GM21723 (cell line): ENCODE measurements at regions not wholly inside any gene's neighbourhood (a gene's known extent, or its start where the extent isn't known, plus 50 kb on each side); places are given as distances from the start of the nearest gene placed in this dataset.
"Not testable (repeated sequence)": the region's sequence is repeated elsewhere in the genome, so short reads cannot be mapped to it uniquely, and the experiment has no call there.

Experiments
- ATAC-seq: cut with Tn5 transposase; IDR thresholded peaks from one replicate; pipeline ENCODE4 v1.9.1; 2021; ENCODE audit warnings: mild to moderate bottlenecking, moderate library complexity; ENCODE audit not compliant: unreplicated experiment

GRCh38 chr4:71841336-71841735 is 57.5 kb upstream of the GC start:
- ATAC-seq = no peak

GRCh38 chr4:71847300-71847699 is 63.4 kb upstream of the GC start:
- no peak for ATAC-seq

GRCh38 chr4:71855944-71856343 is 72.1 kb upstream of the GC start:
- no peak for ATAC-seq

GRCh38 chr4:71857713-71858451 is 74.0 kb upstream of the GC start:
- ATAC-seq = no peak

GRCh38 chr4:71860643-71861042 is 76.8 kb upstream of the GC start:
- ATAC-seq = no peak

- ATAC-seq = no peak
Measured at GRCh38 chr4:71862315-71862714, 78.4 kb upstream of the GC start.

GRCh38 chr4:71863457-71863856 is 79.6 kb upstream of the GC start:
- ATAC-seq = no peak

GRCh38 chr4:71864380-71864779 is 80.5 kb upstream of the GC start:
- ATAC-seq = no peak

- ATAC-seq = no peak
Measured at GRCh38 chr4:71866212-71866885, 82.5 kb upstream of the GC start.

- no peak for ATAC-seq
Measured at GRCh38 chr4:71867598-71867997, 83.7 kb upstream of the GC start.

GRCh38 chr4:71870456-71870855 is 86.6 kb upstream of the GC start:
- ATAC-seq = no peak

GRCh38 chr4:71872221-71872620 is 88.3 kb upstream of the GC start:
- ATAC-seq = no peak

GRCh38 chr4:71872767-71873415 is 89.0 kb upstream of the GC start:
- no peak for ATAC-seq

- ATAC-seq = no peak
Measured at GRCh38 chr4:71878376-71878775, 94.5 kb upstream of the GC start.

GRCh38 chr4:71882113-71882841 is 98.4 kb upstream of the GC start:
- no peak for ATAC-seq

- not testable (repeated sequence) for ATAC-seq
Measured at GRCh38 chr4:71900366-71900765, 116.5 kb upstream of the GC start.

GRCh38 chr4:71905594-71905993 is 121.7 kb upstream of the GC start:
- not testable (repeated sequence) for ATAC-seq

GRCh38 chr4:71906096-71906495 is 122.2 kb upstream of the GC start:
- ATAC-seq = no peak

- ATAC-seq = no peak
Measured at GRCh38 chr4:71907071-71907470, 123.2 kb upstream of the GC start.

GRCh38 chr4:71907782-71908181 is 123.9 kb upstream of the GC start:
- ATAC-seq = peak; percentile 60

GRCh38 chr4:71913275-71913674 is 118.5 kb upstream of the NPFFR2 start:
- no peak for ATAC-seq
